ENCODE measurements at regions not wholly inside any gene's neighbourhood (a gene's known extent, or its start where the extent isn't known, plus 50 kb on each side); places are given as distances from the start of the nearest gene placed in this dataset.

- TF ChIP-seq REST (IDR thresholded peaks at IDR 0.05; ENCODE audit: insufficient read depth in 1 of 2, low read depth in 2 of 2, low read length in 2 of 2) (no peak), POLR2AphosphoS5 (IDR thresholded peaks at IDR 0.05; ENCODE audit: low read depth, low read length) (no peak)
Measured at GRCh38 chr7:67549126-67549525, 552.5 kb downstream of the TYW1 start.

All from PFSK-1 (cell line).